NCI-H345 treated with DMSO at 0.1 percent for 48 hours (cell line): ENCODE measurements at regions not wholly inside any gene's neighbourhood (a gene's known extent, or its start where the extent isn't known, plus 50 kb on each side); places are given as distances from the start of the nearest gene placed in this dataset.
A peak's percentile ranks its signal among the peaks of the same experiment; 100 is the strongest.

Experiments used
- DNase-seq: peaks from one replicate; lab custom pipeline; 2025; ENCODE audit not compliant: unreplicated experiment; lab: John Stamatoyannopoulos, UW

- no peak for DNase-seq
Measured at GRCh38 chr2:117065912-117066311, 748.6 kb upstream of the DDX18 start.

DNA sequence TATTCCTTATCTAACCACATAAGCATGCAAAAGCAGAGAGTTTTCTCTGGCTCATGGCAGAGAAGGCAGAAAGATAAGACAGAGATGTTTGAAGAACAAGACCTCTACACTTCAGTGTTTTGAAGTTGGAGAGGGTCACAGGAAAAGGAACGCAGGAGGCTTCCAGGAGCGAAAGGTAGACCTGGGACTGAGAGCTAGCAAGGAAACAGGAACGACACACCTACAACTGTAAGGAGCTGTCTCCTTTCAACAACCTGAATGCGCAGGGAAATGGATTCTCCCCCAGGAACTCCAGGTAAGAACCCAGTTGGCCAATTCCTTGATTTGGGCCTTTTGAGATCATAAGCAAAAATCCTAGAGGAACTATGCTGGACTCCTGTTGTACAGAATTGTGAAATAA lies 746.6 kb upstream of the DDX18 start:
- no peak for DNase-seq

DNA sequence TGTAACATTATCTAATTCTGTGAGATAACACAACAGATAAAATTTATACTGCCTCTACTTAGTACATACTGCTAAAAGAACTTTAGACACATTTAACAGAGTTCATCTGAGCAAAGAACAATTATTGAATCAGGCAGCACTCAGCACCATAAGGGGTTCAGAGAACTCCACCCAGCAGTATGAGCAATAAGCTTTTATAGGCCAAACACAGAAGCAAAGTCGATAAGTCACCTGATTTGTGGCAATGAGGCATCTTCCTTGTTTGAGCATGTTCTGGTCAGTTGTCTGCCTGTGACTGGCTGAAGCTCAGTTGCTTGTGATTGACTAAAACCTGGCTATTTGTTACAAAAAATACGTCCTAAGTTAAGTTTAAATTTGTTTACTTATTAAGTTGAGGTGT lies 746.1 kb upstream of the DDX18 start:
- no peak for DNase-seq

- DNase-seq = no peak
Measured at GRCh38 chr2:117071556-117072102, 742.9 kb upstream of the DDX18 start.

DNA sequence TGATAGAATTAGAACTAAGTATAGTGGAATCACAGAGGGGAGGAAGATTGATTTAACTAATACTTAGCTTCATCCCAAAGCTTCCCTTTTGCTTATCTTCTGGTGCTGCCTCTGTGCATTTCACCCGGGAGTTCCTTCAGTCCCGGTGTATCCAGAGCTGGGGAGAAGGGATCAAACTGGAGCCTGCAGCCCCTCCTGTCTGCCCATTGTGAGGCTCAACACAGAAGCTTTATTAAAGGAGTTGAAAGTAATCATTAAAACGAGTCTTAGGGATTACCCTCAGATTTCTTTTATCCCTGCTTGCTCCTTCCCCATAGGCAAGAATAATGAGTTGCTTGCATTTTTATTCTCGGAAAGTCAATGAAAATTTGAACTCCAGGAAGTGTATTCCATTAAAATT lies 739.7 kb upstream of the DDX18 start:
- no peak for DNase-seq

DNA sequence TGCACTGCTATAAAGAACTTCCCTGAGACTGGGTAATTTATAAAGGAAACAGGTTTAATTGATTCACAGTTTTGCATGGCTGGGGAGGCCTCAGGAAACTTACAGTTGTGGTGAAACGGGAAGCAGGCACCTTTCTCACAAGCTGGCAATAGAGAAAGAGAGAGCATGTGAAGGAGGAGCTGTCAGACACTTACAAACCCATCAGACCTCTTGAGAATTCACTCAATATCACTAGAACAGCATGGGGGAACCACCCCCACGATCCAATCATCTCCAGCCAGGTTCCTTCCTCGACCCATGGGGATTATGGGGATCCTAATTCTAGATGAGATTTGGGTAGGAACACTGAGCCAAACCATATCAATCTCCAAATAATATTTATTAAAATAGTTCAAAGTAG lies 729.2 kb upstream of the DDX18 start:
- no peak for DNase-seq

DNA sequence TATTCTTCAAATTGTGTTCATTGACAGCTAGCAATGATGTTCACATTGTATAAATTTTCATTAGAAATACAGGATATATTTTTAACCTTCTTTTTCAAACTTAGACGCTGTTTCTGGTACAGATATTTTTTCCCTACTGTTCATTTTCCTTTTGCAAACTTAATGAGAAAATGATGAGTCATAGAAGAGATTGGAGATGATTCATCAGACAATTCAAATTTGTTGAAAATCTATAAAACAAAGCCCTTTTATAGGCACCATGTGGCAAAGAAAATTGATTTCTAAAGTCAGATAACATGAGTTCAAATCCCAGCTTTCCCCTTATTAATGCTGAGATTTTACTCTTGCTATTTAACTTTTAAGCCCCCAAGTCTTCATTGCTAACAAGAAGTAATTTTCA lies 728.8 kb upstream of the DDX18 start:
- DNase-seq = no peak

- no peak for DNase-seq
Measured at GRCh38 chr2:117086174-117086942, 728.1 kb upstream of the DDX18 start.

- no peak for DNase-seq
Measured at GRCh38 chr2:117086943-117087250, 727.6 kb upstream of the DDX18 start.

- DNase-seq = peak; percentile 56
Measured at GRCh38 chr2:117087535-117088291, 726.8 kb upstream of the DDX18 start.

DNA sequence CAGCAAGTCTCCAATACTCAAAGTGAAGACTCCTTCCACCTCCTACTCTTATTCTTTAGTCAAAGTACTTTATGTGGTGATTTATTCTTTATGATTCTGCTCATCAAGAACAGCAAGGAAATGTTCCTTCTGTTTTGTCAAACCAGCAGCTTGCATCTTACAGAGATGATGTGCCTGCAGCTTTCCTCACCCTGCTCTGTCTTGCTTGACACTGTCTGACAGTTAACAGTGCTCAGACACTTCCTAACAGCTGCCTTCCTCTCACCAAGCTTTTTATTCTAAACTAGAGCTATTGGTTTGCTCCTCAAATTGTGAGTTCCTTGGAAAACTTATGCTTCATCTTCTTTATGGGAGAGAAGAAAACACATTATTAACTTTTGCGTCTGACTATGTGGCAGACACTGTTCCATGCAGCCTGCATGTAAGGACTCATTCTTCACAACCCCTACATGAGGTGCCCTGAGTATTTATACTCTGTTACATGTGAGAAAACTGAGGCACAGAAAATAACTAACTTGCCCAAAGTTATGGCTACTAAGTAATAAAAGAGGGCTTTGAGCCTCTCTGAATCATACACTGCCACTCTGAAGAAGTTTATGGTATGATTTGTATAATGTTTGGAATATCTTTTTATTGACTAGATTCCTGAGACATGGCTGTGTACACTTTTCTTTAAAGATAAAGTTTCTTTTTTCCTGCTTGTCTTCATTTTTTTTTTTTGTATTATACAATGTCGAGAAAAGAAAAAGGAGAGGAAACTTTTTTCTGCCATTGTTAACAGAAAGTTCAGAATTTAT lies 723.3 kb upstream of the DDX18 start:
- DNase-seq = no peak

DNA sequence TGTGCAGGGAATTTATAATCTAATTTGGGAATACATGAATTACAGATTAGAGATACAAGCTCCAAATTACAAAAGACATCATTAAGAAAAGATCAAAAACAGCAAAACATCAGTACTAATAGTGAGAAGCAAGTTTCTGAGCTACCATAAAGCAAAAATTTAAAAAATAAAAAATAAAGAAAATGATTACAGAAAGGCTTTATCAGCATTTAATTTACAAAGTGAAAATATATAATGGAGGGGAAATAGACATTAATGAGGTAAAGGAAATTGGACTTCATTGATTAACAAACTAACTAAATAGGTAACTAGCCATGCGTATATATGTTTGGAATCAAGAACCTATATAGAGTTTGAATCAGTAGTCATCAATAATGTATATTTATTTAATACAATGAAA lies 712.9 kb upstream of the DDX18 start:
- DNase-seq = no peak

DNA sequence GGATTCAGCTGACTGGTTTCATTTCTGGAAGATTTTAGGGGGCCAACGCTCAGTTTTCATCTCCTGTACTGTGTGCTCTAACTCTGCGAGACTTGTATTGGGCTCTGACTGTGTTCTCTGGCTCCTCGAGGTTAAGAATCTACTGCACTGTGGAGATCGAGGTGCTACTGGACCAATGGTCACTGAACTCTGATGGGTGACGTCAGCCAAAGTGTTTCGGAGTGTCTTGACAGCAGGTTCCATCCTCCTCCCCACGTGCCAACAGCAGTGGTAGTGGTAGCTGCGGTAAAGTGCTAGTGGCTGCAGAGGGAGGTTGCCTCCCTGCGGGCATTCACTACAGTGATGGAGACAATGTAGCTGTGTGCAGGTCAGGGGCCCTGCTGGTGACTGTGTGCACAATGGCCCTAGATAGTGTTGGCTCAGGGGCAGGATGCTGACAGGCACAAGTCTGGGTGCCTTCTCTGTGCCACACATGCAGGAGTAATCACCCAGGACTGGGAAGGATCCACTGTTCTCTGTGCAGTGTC lies 705.7 kb upstream of the DDX18 start:
- no peak for DNase-seq

DNA sequence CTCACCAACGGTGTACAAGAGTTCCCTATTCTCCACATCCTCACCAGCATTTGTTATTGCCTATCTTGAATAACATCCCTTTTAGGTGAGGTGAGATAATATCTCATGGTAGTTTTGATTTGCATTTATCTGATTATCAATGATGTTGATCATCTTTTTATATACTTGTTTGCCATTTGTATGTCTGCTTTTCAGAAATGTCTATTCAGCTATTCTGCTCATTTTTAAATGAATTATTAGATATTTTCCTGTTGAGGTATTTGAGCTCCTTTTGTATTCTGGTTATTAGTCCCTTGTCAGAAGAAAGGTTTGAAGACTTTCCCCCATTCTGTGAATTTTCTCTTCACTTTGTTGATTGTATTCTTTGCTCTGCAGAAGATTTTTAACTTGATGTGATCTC lies 695.5 kb upstream of the DDX18 start:
- DNase-seq = no peak

DNA sequence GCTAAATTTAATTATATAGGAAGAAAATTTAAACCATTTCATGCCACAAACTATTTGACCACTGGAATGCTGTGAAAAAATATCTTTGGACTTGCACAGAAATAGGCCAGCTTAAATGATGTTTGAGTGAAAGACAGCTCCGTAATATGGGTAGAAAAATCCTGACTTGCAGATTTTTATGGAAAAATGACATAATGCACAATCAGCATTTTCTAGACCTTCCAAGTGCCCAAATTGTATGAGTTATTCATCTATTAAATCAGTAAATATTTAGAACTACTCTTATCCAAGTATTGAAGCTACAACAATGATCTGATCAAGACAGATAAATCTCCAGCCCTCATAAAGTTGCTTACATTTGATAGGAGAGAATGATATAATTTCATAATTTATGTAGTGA lies 691.1 kb upstream of the DDX18 start:
- DNase-seq = no peak

DNA sequence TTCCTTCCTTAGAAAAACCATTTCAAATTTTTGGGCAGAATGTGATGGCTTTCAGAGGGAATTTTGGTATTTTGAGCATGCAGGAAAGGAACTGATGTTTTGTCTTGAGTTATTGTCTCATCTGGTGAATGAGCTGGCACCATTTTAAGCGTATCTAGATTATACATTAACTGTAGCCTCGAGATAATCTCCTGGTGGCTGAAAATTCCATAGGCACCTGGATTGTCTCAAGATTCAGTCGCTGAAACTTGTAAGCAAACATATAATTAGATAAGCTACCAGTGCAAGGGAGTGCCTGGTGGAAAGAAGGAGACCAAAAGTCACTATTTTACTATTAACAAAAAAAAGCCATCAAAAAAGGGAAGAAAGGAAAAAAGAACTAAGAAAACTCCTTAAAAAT lies 687.8 kb upstream of the DDX18 start:
- DNase-seq = no peak

- no peak for DNase-seq
Measured at GRCh38 chr2:117127680-117128079, 686.8 kb upstream of the DDX18 start.

GRCh38 chr2:117128461-117128860 lies 686.0 kb upstream of the DDX18 start:
- DNase-seq = no peak

- DNase-seq = no peak
Measured at GRCh38 chr2:117137371-117137770, 677.1 kb upstream of the DDX18 start.

DNA sequence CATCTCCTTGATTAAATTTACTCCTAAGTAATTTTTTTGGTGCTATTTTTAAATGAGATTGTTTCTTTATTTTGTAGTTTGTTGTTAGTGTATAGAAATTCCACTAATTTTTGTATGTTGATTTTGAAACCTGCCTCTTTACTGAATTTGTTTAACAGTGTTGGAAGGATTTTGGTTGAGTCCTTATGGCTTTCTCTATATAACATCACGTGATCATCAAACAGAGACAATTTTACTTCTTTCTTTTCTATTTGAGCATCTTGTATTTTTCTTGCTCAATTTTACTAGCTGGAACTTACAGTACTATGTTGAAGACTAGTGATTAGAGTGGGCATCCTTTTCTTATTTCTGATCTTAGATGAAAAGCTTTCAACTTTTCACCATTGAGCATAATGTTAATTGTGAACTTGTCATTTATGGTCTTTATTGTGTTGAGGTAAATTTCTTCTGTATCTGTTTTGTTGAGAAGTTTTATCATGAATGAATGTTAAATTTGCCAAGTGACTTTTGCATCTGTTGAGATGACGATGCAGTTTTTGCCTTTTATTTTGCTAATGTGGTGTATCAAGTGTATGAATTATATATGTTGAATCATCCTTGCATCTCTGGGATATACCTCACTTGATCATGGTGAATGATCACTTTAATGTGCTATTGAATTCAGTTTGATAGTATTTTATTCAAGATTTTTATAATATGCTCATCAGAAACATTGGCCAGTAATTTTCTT lies 645.3 kb upstream of the DDX18 start:
- DNase-seq = no peak

- DNase-seq = no peak
Measured at GRCh38 chr2:117170897-117171296, 643.6 kb upstream of the DDX18 start.
